Chondrocyte (in vitro differentiated cells): ENCODE measurements at regions not wholly inside any gene's neighbourhood (a gene's known extent, or its start where the extent isn't known, plus 50 kb on each side); places are given as distances from the start of the nearest gene placed in this dataset.
"Not testable (repeated sequence)": the region's sequence is repeated elsewhere in the genome, so short reads cannot be mapped to it uniquely, and the experiment has no call there.

Experiments
- DNase-seq: peaks from one replicate; pipeline ENCODE4 v3.0.0; 2021; ENCODE audit warnings: mixed read lengths, low spot score
- H3K27ac Mint-ChIP-seq: one replicate; pipeline ENCODE4 v1.8.0; 2021; ENCODE audit warnings: mild to moderate bottlenecking, moderate library complexity, mixed read lengths; ENCODE audit not compliant: unreplicated experiment
- H3K27me3 Mint-ChIP-seq: 2 replicates; pipeline ENCODE4 v1.8.0; 2021; ENCODE audit warnings: low read depth, mixed read lengths
- H3K36me3 Mint-ChIP-seq: 2 replicates; pipeline ENCODE4 v1.8.0; 2021; ENCODE audit warnings: low read depth, mixed read lengths
- H3K4me1 Mint-ChIP-seq: 2 replicates; pipeline ENCODE4 v1.8.0; 2021; ENCODE audit warnings: low read depth, mild to moderate bottlenecking, mixed read lengths
- H3K4me3 Mint-ChIP-seq: one replicate; pipeline ENCODE4 v1.8.0; 2021; ENCODE audit warnings: mild to moderate bottlenecking, moderate library complexity, mixed read lengths; ENCODE audit not compliant: unreplicated experiment
- H3K9me3 Mint-ChIP-seq: 2 replicates; pipeline ENCODE4 v1.8.0; 2021; ENCODE audit warnings: low read depth, mixed read lengths
- CTCF ChIP-seq: fragments of 200-600 bp; sonication (generic); IDR thresholded peaks from 2 replicates; pipeline ENCODE4 v1.5.0; 2021; ENCODE audit warnings: antibody characterized with exemption, mild to moderate bottlenecking, moderate library complexity

- no peak for DNase-seq
- Mint-ChIP-seq H3K27me3 (no peaks in the 10 kb centered on the region), H3K36me3 (no peaks in the 10 kb centered on the region), H3K9me3 (no peaks in the 10 kb centered on the region), H3K27ac (peak overlapping the region; percentile 61), H3K4me1 (peaks cover 56% of the 10 kb centered on the region), H3K4me3 (no peak overlapping the region)
- TF ChIP-seq CTCF, result no peak
Measured at GRCh38 chr15:35698331-35698730, 152.4 kb upstream of the DPH6 start.

- no peaks in the 10 kb centered on the region for H3K27me3 Mint-ChIP-seq
- no peaks in the 10 kb centered on the region for H3K9me3 Mint-ChIP-seq
- no peak for TF ChIP-seq CTCF
- DNase-seq, result no peak
- H3K36me3 Mint-ChIP-seq, result no peaks in the 10 kb centered on the region
- peaks cover 54% of the 10 kb centered on the region for H3K4me1 Mint-ChIP-seq
- H3K27ac Mint-ChIP-seq, result no peak overlapping the region
- H3K4me3 Mint-ChIP-seq, result no peak overlapping the region
Measured at GRCh38 chr15:35698966-35699575, 153.1 kb upstream of the DPH6 start.

- not testable (repeated sequence) for H3K4me3 Mint-ChIP-seq, H3K36me3 Mint-ChIP-seq, H3K9me3 Mint-ChIP-seq, DNase-seq, H3K27me3 Mint-ChIP-seq, H3K27ac Mint-ChIP-seq
- peaks cover 54% of the 10 kb centered on the region for H3K4me1 Mint-ChIP-seq
Measured at GRCh38 chr15:35700091-35700593, 154.2 kb upstream of the DPH6 start.

- Mint-ChIP-seq H3K27me3 (no peaks in the 10 kb centered on the region), H3K27ac (peak overlapping the region; percentile 12), H3K36me3 (no peaks in the 10 kb centered on the region), H3K9me3 (no peaks in the 10 kb centered on the region), H3K4me3 (no peak overlapping the region), H3K4me1 (peaks cover 62% of the 10 kb centered on the region)
- no peak for DNase-seq
- TF ChIP-seq CTCF, result no peak
Measured at GRCh38 chr15:35701402-35702046, 155.6 kb upstream of the DPH6 start.

- no peak overlapping the region for H3K27ac Mint-ChIP-seq
- H3K9me3 Mint-ChIP-seq, result no peaks in the 10 kb centered on the region
- peaks cover 53% of the 10 kb centered on the region for H3K4me1 Mint-ChIP-seq
Measured at GRCh38 chr15:35702946-35703495, 157.1 kb upstream of the DPH6 start.

More at GRCh38 chr15:35702946-35703495, 157.1 kb upstream of the DPH6 start:
- no peak overlapping the region for H3K4me3 Mint-ChIP-seq
- TF ChIP-seq CTCF, result no peak
- DNase-seq, result no peak
- no peaks in the 10 kb centered on the region for H3K27me3 Mint-ChIP-seq
- H3K36me3 Mint-ChIP-seq, result no peaks in the 10 kb centered on the region
